NCI-H2171 treated with DMSO at 0.1 percent for 48 hours (cell line): ENCODE measurements at regions not wholly inside any gene's neighbourhood (a gene's known extent, or its start where the extent isn't known, plus 50 kb on each side); places are given as distances from the start of the nearest gene placed in this dataset.

Experiments used
- DNase-seq: peaks from one replicate; lab custom pipeline; 2025; lab: John Stamatoyannopoulos, UW

- DNase-seq: no peak
These were observed 485.4 kb downstream of the POM121L12 start for GRCh38 chr7:53520841-53521240.

- DNase-seq: peak; percentile 14
These were observed 486.3 kb downstream of the POM121L12 start for GRCh38 chr7:53521638-53522184.

- no peak for DNase-seq
These were observed 504.1 kb downstream of the POM121L12 start for GRCh38 chr7:53539558-53539957.

GRCh38 chr7:53541475-53541874, 506.0 kb downstream of the POM121L12 start:
- DNase-seq: peak; percentile 25

DNA sequence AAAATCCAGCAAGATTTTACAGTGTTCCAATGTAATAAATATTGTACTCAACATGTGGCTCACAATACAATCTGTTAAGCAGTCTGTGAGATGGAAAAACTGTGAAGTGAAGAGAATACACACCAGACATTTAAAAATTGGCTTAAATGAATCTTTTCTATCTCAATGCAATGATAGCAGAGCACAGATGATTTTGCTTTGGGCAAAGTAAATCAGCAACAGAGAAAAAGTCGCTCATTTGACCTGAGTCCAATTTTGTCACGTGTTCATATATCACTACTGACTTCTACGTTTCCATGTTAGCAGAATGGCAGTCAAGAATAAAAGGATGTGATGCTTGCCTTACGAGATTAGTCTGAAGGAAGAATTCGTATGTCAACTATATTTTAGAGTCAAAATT, 506.7 kb downstream of the POM121L12 start:
- DNase-seq: no peak
